ENCODE measurements at regions not wholly inside any gene's neighbourhood (a gene's known extent, or its start where the extent isn't known, plus 50 kb on each side); places are given as distances from the start of the nearest gene placed in this dataset.

DNA sequence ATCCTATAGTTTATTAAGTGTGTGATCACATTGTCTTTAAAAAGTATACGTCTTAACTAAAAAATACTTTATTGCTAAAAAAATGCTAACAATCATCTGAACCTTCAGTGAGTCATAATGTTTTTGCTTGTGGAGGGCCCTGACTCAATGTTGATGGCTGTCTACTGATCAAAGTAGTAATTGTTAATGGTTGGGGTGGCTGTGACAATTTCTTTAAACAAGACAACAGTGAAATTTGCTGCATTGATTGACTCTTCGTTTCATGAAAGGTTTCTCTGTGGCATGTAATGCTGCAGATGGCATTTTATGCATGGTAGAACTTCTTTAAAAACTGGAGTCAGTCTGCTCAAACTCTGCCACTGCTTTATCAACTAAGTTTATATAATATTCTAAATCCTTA, 101.4 kb upstream of the IL15 start:
- Histone ChIP-seq H3K36me3 (replicated peaks; ENCODE audit: insufficient read depth, low read depth) (no peaks in the 10 kb centered on the region), H4K20me1 (ENCODE audit: insufficient read depth, poor library complexity, severe bottlenecking) (no peaks in the 10 kb centered on the region), H2AFZ (no peak overlapping the region), H3K79me2 (no peaks in the 10 kb centered on the region), H3K27ac (no peak overlapping the region), H3K27me3 (no peaks in the 10 kb centered on the region), H3K4me1 (ENCODE audit: insufficient read depth) (no peaks in the 10 kb centered on the region), H3K9me3 (ENCODE audit: low read depth) (no peaks in the 10 kb centered on the region), H3K4me3 (no peak overlapping the region), H3K4me2 (no peak overlapping the region), H3K9me2 (replicated peaks; ENCODE audit: insufficient read depth) (no peaks in the 10 kb centered on the region)
- WGBS (ENCODE audit: low lambda C conversion rate, missing lambda C conversion rate): 77% methylated on average over 2 of the region's 2 CpGs
- DNase-seq (ENCODE audit: low spot score): no peak
- TF ChIP-seq, protein P1, sequence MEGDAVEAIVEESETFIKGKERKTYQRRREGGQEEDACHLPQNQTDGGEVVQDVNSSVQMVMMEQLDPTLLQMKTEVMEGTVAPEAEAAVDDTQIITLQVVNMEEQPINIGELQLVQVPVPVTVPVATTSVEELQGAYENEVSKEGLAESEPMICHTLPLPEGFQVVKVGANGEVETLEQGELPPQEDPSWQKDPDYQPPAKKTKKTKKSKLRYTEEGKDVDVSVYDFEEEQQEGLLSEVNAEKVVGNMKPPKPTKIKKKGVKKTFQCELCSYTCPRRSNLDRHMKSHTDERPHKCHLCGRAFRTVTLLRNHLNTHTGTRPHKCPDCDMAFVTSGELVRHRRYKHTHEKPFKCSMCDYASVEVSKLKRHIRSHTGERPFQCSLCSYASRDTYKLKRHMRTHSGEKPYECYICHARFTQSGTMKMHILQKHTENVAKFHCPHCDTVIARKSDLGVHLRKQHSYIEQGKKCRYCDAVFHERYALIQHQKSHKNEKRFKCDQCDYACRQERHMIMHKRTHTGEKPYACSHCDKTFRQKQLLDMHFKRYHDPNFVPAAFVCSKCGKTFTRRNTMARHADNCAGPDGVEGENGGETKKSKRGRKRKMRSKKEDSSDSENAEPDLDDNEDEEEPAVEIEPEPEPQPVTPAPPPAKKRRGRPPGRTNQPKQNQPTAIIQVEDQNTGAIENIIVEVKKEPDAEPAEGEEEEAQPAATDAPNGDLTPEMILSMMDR (IDR thresholded peaks at IDR 0.05; ENCODE audit: poor library complexity): no peak
- TF ChIP-seq EZH2phosphoT487 (IDR thresholded peaks at IDR 0.05; ENCODE audit: low read depth, severe bottlenecking, unreplicated experiment) (no peak), EZH2 (IDR thresholded peaks at IDR 0.05; ENCODE audit: borderline replicate concordance) (no peak)

DNA sequence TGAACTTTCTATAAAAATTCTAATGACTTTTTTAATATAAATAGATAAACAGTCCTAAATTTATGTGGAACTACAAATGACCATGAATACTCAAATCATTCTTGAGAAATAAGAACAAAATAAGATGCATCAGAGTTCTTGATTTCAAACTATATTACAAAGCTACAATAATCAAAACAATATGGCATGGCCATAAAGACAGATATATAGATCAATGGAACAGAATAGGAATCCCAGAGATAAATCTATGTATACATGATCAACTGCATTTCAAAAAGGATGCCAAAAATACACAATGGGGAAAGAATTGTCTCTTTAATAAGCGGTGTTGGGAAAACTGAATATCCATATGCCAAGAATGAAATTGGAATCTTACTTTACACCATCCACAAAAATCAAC, 98.4 kb upstream of the IL15 start:
- WGBS (ENCODE audit: low lambda C conversion rate, missing lambda C conversion rate): 97% methylated on average over 1 of the region's 1 CpG
- Histone ChIP-seq H4K20me1 (ENCODE audit: insufficient read depth, poor library complexity, severe bottlenecking) (no peaks in the 10 kb centered on the region), H3K9me3 (ENCODE audit: low read depth) (no peaks in the 10 kb centered on the region), H3K36me3 (replicated peaks; ENCODE audit: insufficient read depth, low read depth) (no peaks in the 10 kb centered on the region), H2AFZ (no peak overlapping the region), H3K27me3 (no peaks in the 10 kb centered on the region), H3K4me1 (ENCODE audit: insufficient read depth) (no peaks in the 10 kb centered on the region), H3K4me2 (no peak overlapping the region), H3K9me2 (replicated peaks; ENCODE audit: insufficient read depth) (no peaks in the 10 kb centered on the region), H3K4me3 (no peak overlapping the region), H3K79me2 (no peaks in the 10 kb centered on the region), H3K27ac (no peak overlapping the region)
- no peak for DNase-seq (ENCODE audit: low spot score)
- TF ChIP-seq EZH2 (IDR thresholded peaks at IDR 0.05; ENCODE audit: borderline replicate concordance) (no peak), EZH2phosphoT487 (IDR thresholded peaks at IDR 0.05; ENCODE audit: low read depth, severe bottlenecking, unreplicated experiment) (no peak)

DNA sequence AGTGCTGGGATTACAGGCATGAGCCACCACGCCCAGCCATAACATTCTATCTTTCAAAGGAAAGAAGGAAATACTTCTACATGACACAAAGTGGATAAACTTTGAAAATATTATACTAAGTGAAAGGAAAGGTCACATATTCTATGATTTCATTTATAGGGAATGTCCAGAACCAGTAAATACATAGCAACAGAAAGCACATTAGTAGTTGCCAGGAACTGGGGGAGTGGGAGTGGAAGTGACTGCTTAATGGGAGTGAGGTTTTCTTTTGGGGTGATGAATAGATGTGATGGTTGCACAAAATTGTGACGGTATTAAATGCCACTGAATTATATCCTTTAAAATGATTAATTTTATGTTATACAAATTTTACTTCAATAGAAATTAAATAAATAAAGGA, 95.7 kb upstream of the IL15 start:
- Histone ChIP-seq H3K36me3 (replicated peaks; ENCODE audit: insufficient read depth, low read depth) (no peaks in the 10 kb centered on the region), H4K20me1 (ENCODE audit: insufficient read depth, poor library complexity, severe bottlenecking) (no peaks in the 10 kb centered on the region), H3K79me2 (no peaks in the 10 kb centered on the region), H3K27ac (no peak overlapping the region), H3K9me2 (replicated peaks; ENCODE audit: insufficient read depth) (no peaks in the 10 kb centered on the region), H3K9me3 (ENCODE audit: low read depth) (no peaks in the 10 kb centered on the region), H2AFZ (no peak overlapping the region), H3K27me3 (no peaks in the 10 kb centered on the region), H3K4me1 (ENCODE audit: insufficient read depth) (no peaks in the 10 kb centered on the region), H3K4me3 (no peak overlapping the region), H3K4me2 (no peak overlapping the region)
- 96% methylated on average over 2 of the region's 2 CpGs for WGBS (ENCODE audit: low lambda C conversion rate, missing lambda C conversion rate)
- DNase-seq (ENCODE audit: low spot score): no peak
- TF ChIP-seq EZH2phosphoT487 (IDR thresholded peaks at IDR 0.05; ENCODE audit: low read depth, severe bottlenecking, unreplicated experiment) (no peak), EZH2 (IDR thresholded peaks at IDR 0.05; ENCODE audit: borderline replicate concordance) (no peak)
- TF ChIP-seq, protein P1 (IDR thresholded peaks at IDR 0.05; ENCODE audit: poor library complexity): no peak

DNA sequence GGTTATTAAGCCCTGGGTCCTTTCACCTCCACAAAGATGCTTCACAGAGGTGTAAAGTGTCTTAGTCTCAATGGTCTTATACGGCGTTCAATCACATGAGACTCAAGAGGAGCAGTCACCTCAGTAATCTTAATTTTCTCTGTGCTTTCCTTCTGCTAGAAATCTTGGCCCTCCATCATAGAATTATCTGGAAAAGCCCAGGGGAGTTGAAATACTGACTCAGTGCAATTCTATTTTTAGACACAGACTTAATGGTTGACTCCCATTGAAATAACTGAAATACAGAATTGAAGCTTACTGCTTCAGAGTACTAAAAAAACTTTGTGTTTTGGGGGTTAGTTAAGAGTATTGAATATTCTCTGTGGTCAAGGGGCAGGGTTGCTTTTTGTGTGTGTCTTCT, 94.5 kb upstream of the IL15 start:
- Histone ChIP-seq H3K4me2 (no peak overlapping the region), H3K4me1 (ENCODE audit: insufficient read depth) (no peaks in the 10 kb centered on the region), H2AFZ (no peak overlapping the region), H3K36me3 (replicated peaks; ENCODE audit: insufficient read depth, low read depth) (no peaks in the 10 kb centered on the region), H3K27ac (no peak overlapping the region), H3K9me2 (replicated peaks; ENCODE audit: insufficient read depth) (no peaks in the 10 kb centered on the region), H4K20me1 (ENCODE audit: insufficient read depth, poor library complexity, severe bottlenecking) (no peaks in the 10 kb centered on the region), H3K27me3 (no peaks in the 10 kb centered on the region), H3K79me2 (no peaks in the 10 kb centered on the region), H3K9me3 (ENCODE audit: low read depth) (no peaks in the 10 kb centered on the region), H3K4me3 (no peak overlapping the region)
- no peak for DNase-seq (ENCODE audit: low spot score)
- TF ChIP-seq EZH2 (IDR thresholded peaks at IDR 0.05; ENCODE audit: borderline replicate concordance): no peak
- no peak for TF ChIP-seq EZH2phosphoT487 (IDR thresholded peaks at IDR 0.05; ENCODE audit: low read depth, severe bottlenecking, unreplicated experiment)
- TF ChIP-seq, protein P1 (IDR thresholded peaks at IDR 0.05; ENCODE audit: poor library complexity): no peak
- WGBS (ENCODE audit: low lambda C conversion rate, missing lambda C conversion rate): 96% methylated on average over 2 of the region's 2 CpGs
